Glutamatergic neuron (in vitro differentiated cells): ENCODE measurements at regions not wholly inside any gene's neighbourhood (a gene's known extent, or its start where the extent isn't known, plus 50 kb on each side); places are given as distances from the start of the nearest gene placed in this dataset.

Source experiments
- DNase-seq: peaks from one replicate; pipeline ENCODE4 v3.0.0; 2022
- H3K27ac Mint-ChIP-seq: one replicate; pipeline ENCODE4 v1.8.0; 2020; ENCODE audit warnings: mild to moderate bottlenecking, mixed read lengths, inconsistent platforms; ENCODE audit not compliant: unreplicated experiment
- H3K27me3 Mint-ChIP-seq: one replicate; pipeline ENCODE4 v1.8.0; 2020; ENCODE audit warnings: mild to moderate bottlenecking, moderate library complexity, mixed read lengths, inconsistent platforms; ENCODE audit not compliant: unreplicated experiment
- H3K36me3 Mint-ChIP-seq: one replicate; pipeline ENCODE4 v1.8.0; 2020; ENCODE audit warnings: mild to moderate bottlenecking, mixed read lengths, inconsistent platforms; ENCODE audit not compliant: unreplicated experiment
- H3K4me1 Mint-ChIP-seq: one replicate; pipeline ENCODE4 v1.8.0; 2020; ENCODE audit warnings: mild to moderate bottlenecking, low read depth, mixed read lengths, inconsistent platforms; ENCODE audit not compliant: unreplicated experiment
- H3K4me3 Mint-ChIP-seq: one replicate; pipeline ENCODE4 v1.8.0; 2020; ENCODE audit warnings: mild to moderate bottlenecking, mixed read lengths, inconsistent platforms; ENCODE audit not compliant: unreplicated experiment
- H3K9me3 Mint-ChIP-seq: one replicate; pipeline ENCODE4 v1.8.0; 2020; ENCODE audit warnings: mild to moderate bottlenecking, moderate library complexity, mixed read lengths, inconsistent platforms; ENCODE audit not compliant: unreplicated experiment
- TF ChIP-seq, protein P1 (sequence below): fragments of 200-600 bp; sonication (generic); IDR thresholded peaks from one replicate; pipeline ENCODE4 v1.5.0; 2021; ENCODE audit not compliant: partially characterized antibody, unreplicated experiment

DNA sequence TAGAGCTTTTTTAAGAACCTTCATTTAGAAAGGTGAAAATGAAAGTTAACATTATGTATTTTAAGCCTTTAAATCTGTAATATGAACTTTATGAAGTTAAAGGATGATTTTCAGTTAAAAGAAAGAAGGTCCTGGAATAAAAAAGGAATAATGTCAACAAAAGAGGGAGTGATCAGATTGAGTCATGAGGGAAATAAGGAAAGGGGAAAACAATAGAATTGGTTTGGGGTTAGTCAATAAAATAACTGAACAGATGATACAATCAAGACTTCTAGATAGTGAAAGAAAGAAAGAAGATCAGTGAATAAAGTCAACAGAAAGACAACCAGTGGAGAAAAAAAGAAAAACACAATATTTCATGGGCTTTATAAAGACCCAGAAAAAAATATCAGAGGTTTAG is 291.6 kb upstream of the ARSJ start:
- H3K9me3 Mint-ChIP-seq: no peaks in the 10 kb centered on the region

GRCh38 chr4:114272226-114272625 is 292.8 kb upstream of the ARSJ start:
- H3K9me3 Mint-ChIP-seq: no peaks in the 10 kb centered on the region
- no peaks in the 10 kb centered on the region for H3K36me3 Mint-ChIP-seq
- H3K4me3 Mint-ChIP-seq: no peak overlapping the region
- TF ChIP-seq, protein P1, sequence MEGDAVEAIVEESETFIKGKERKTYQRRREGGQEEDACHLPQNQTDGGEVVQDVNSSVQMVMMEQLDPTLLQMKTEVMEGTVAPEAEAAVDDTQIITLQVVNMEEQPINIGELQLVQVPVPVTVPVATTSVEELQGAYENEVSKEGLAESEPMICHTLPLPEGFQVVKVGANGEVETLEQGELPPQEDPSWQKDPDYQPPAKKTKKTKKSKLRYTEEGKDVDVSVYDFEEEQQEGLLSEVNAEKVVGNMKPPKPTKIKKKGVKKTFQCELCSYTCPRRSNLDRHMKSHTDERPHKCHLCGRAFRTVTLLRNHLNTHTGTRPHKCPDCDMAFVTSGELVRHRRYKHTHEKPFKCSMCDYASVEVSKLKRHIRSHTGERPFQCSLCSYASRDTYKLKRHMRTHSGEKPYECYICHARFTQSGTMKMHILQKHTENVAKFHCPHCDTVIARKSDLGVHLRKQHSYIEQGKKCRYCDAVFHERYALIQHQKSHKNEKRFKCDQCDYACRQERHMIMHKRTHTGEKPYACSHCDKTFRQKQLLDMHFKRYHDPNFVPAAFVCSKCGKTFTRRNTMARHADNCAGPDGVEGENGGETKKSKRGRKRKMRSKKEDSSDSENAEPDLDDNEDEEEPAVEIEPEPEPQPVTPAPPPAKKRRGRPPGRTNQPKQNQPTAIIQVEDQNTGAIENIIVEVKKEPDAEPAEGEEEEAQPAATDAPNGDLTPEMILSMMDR: no peak
- H3K27ac Mint-ChIP-seq: no peak overlapping the region
- no peak for DNase-seq
- H3K4me1 Mint-ChIP-seq: no peaks in the 10 kb centered on the region
- peaks cover 2% of the 10 kb centered on the region for H3K27me3 Mint-ChIP-seq

More for the DNA sequence above, 291.6 kb upstream of the ARSJ start:
- no peak overlapping the region for H3K27ac Mint-ChIP-seq
- no peaks in the 10 kb centered on the region for H3K36me3 Mint-ChIP-seq
- H3K27me3 Mint-ChIP-seq: peaks cover 2% of the 10 kb centered on the region
- no peaks in the 10 kb centered on the region for H3K4me1 Mint-ChIP-seq
- no peak overlapping the region for H3K4me3 Mint-ChIP-seq
- DNase-seq: no peak
- TF ChIP-seq, protein P1: no peak

DNA sequence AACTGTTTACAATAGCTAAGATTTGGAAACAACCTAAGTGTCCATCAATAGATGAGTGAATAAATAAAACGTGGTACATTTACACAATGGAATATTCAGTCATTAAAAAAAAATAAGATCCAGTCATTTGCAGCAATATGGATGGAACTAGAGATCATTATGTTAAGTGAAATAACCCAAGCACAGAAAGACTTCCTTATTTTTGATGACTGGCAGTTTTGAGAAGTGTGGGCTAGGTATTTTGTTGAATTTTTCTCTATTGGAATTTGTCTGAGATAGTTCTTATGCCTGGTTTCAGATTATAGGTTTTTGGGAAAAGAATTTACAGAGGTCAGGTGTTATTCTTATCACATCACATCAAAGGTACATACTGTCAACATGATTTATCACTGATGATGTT is 293.8 kb upstream of the ARSJ start:
- no peaks in the 10 kb centered on the region for H3K9me3 Mint-ChIP-seq
- TF ChIP-seq, protein P1: no peak
- H3K27ac Mint-ChIP-seq: no peak overlapping the region
- H3K4me1 Mint-ChIP-seq: no peaks in the 10 kb centered on the region
- peaks cover 2% of the 10 kb centered on the region for H3K27me3 Mint-ChIP-seq
- H3K36me3 Mint-ChIP-seq: no peaks in the 10 kb centered on the region
- DNase-seq: no peak
- no peak overlapping the region for H3K4me3 Mint-ChIP-seq

GRCh38 chr4:114277690-114278089 is 298.2 kb upstream of the ARSJ start:
- Mint-ChIP-seq H3K27me3 (peaks cover 2% of the 10 kb centered on the region), H3K4me1 (no peaks in the 10 kb centered on the region), H3K4me3 (no peak overlapping the region), H3K36me3 (no peaks in the 10 kb centered on the region), H3K27ac (no peak overlapping the region), H3K9me3 (no peaks in the 10 kb centered on the region)
- no peak for DNase-seq
- TF ChIP-seq, protein P1: no peak

GRCh38 chr4:114279066-114279465 is 299.6 kb upstream of the ARSJ start:
- TF ChIP-seq, protein P1: no peak
- Mint-ChIP-seq H3K4me3 (no peak overlapping the region), H3K27me3 (peaks cover 2% of the 10 kb centered on the region), H3K27ac (no peak overlapping the region), H3K4me1 (no peaks in the 10 kb centered on the region), H3K36me3 (no peaks in the 10 kb centered on the region), H3K9me3 (no peaks in the 10 kb centered on the region)
- DNase-seq: no peak
